HEK293 (cell line): ENCODE measurements at regions not wholly inside any gene's neighbourhood (a gene's known extent, or its start where the extent isn't known, plus 50 kb on each side); places are given as distances from the start of the nearest gene placed in this dataset.
A peak's percentile ranks its signal among the peaks of the same experiment; 100 is the strongest.

ENCODE experiments used
- CTCF ChIA-PET: fragments of 350-600 bp; formaldehyde crosslinking; extraction: SDS; loops from one replicate; lab custom pipeline; 2021; ENCODE audit warnings: antibody characterized with exemption; lab: Yijun Ruan, JAX
- POLR2A ChIA-PET: fragments of 300-600 bp; formaldehyde crosslinking; extraction: SDS; loops from one replicate; lab custom pipeline; 2020; ENCODE audit warnings: antibody characterized with exemption, inconsistent platforms; lab: Yijun Ruan, JAX
- H3K27ac ChIP-seq: fragments of 200-500 bp; sonication (Bioruptor generic); 2 replicates; pipeline ENCODE4 v1.5.1; 2014; ENCODE audit warnings: low read depth, low read length, control low read depth, inconsistent platforms; ENCODE audit errors: extremely low read depth
- H3K36me3 ChIP-seq, 2 experiments: fragments of 200-500 bp in 1 of 2; sonication (Bioruptor generic) in 1 of 2; 1 replicate in 1 of 2; 2 replicates in 1 of 2; pipeline ENCODE4 v1.5.1; 2014 to 2017; ENCODE audit warnings: inconsistent platforms in 2 of 2, low read length in 2 of 2; ENCODE audit not compliant: control insufficient read depth in 2 of 2, insufficient read depth in 1 of 2
- H3K4me1 ChIP-seq: fragments of 200-500 bp; sonication (Bioruptor generic); 2 replicates; pipeline ENCODE4 v1.5.1; 2014; ENCODE audit warnings: mild to moderate bottlenecking, low read length, inconsistent platforms; ENCODE audit not compliant: control insufficient read depth, insufficient read depth
- H3K4me3 ChIP-seq: 2 replicates; pipeline ENCODE4 v1.5.1; 2011; ENCODE audit warnings: low read depth, mild to moderate bottlenecking, control low read depth, low read length, moderate library complexity
- H3K9me3 ChIP-seq: fragments of 200-500 bp; sonication (Bioruptor generic); 2 replicates; pipeline ENCODE4 v1.5.1; 2014; ENCODE audit warnings: low read depth, low read length, inconsistent platforms; ENCODE audit not compliant: control insufficient read depth, insufficient read depth
- GLI4 ChIP-seq: fragments of 450-650 bp; formaldehyde crosslinking; IDR thresholded peaks from 2 replicates; pipeline ENCODE4 v1.5.1; 2016; ENCODE audit warnings: missing biosample characterization, missing genetic modification characterization
- KLF7 ChIP-seq: fragments of 450-650 bp; formaldehyde crosslinking; IDR thresholded peaks from 2 replicates; pipeline ENCODE4 v1.5.1; 2016; ENCODE audit warnings: missing biosample characterization, missing genetic modification characterization, borderline replicate concordance
- KLF9 ChIP-seq: fragments of 450-650 bp; formaldehyde crosslinking; IDR thresholded peaks from 2 replicates; pipeline ENCODE4 v1.5.1; 2016; ENCODE audit warnings: missing biosample characterization, missing genetic modification characterization, low read depth
- SCRT2 ChIP-seq: fragments of 450-650 bp; formaldehyde crosslinking; IDR thresholded peaks from 2 replicates; pipeline ENCODE4 v1.5.1; 2016; ENCODE audit warnings: missing biosample characterization, missing genetic modification characterization
- SETDB1 ChIP-seq: IDR thresholded peaks from one replicate; pipeline ENCODE4 v1.6.1; 2017; ENCODE audit warnings: mild to moderate bottlenecking, low read length, moderate library complexity, mixed read lengths; ENCODE audit not compliant: insufficient read length
- TCF7L2 ChIP-seq: IDR thresholded peaks from 2 replicates; pipeline ENCODE4 v1.6.1; 2011; ENCODE audit warnings: low read depth, mild to moderate bottlenecking, inconsistent platforms, low read length, moderate library complexity, borderline replicate concordance
- YY2 ChIP-seq: fragments of 450-650 bp; formaldehyde crosslinking; IDR thresholded peaks from 2 replicates; pipeline ENCODE4 v1.5.1; 2016; ENCODE audit warnings: missing biosample characterization, missing genetic modification characterization
- ZFHX2 ChIP-seq: fragments of 450-650 bp; formaldehyde crosslinking; conservative IDR thresholded peaks from 2 replicates; pipeline ENCODE4 v1.5.1; 2016; ENCODE audit warnings: missing biosample characterization, missing genetic modification characterization
- ZNF140 ChIP-seq: fragments of 450-650 bp; formaldehyde crosslinking; IDR thresholded peaks from 2 replicates; pipeline ENCODE4 v1.5.1; 2016; ENCODE audit warnings: missing biosample characterization, missing genetic modification characterization
- ZNF19 ChIP-seq: fragments of 450-650 bp; formaldehyde crosslinking; IDR thresholded peaks from 2 replicates; pipeline ENCODE4; 2016; ENCODE audit warnings: missing biosample characterization, missing genetic modification characterization, low read depth
- ZNF23 ChIP-seq: fragments of 450-650 bp; formaldehyde crosslinking; IDR thresholded peaks from 2 replicates; pipeline ENCODE4 v1.5.1; 2016; ENCODE audit warnings: missing biosample characterization, missing genetic modification characterization, borderline replicate concordance
- ZNF239 ChIP-seq: fragments of 450-650 bp; formaldehyde crosslinking; IDR thresholded peaks from 2 replicates; pipeline ENCODE4 v1.5.1; 2016; ENCODE audit warnings: missing biosample characterization, missing genetic modification characterization
- ZNF354C ChIP-seq: fragments of 450-650 bp; formaldehyde crosslinking; IDR thresholded peaks from 2 replicates; pipeline ENCODE4 v1.5.1; 2016; ENCODE audit warnings: missing biosample characterization, missing genetic modification characterization, low read depth, borderline replicate concordance
- ZNF571 ChIP-seq: fragments of 450-650 bp; formaldehyde crosslinking; IDR thresholded peaks from 2 replicates; pipeline ENCODE4 v1.5.0; 2017; ENCODE audit warnings: missing biosample characterization, missing genetic modification characterization
- ZNF596 ChIP-seq: fragments of 450-650 bp; IDR thresholded peaks from 2 replicates; pipeline ENCODE4 v1.5.0; 2018; ENCODE audit warnings: missing biosample characterization, mild to moderate bottlenecking, missing genetic modification characterization, moderate library complexity
- ZNF624 ChIP-seq: fragments of 450-650 bp; formaldehyde crosslinking; IDR thresholded peaks from 2 replicates; pipeline ENCODE4 v1.5.1; 2017; ENCODE audit warnings: missing biosample characterization, missing genetic modification characterization
- ZNF658 ChIP-seq: fragments of 450-650 bp; formaldehyde crosslinking; IDR thresholded peaks from 2 replicates; pipeline ENCODE4; 2016; ENCODE audit warnings: missing biosample characterization, missing genetic modification characterization
- ZNF677 ChIP-seq: fragments of 450-650 bp; IDR thresholded peaks from 2 replicates; pipeline ENCODE4 v1.5.0; 2018; ENCODE audit warnings: missing biosample characterization, mild to moderate bottlenecking, missing genetic modification characterization, moderate library complexity
- ZNF707 ChIP-seq: fragments of 450-650 bp; formaldehyde crosslinking; IDR thresholded peaks from 2 replicates; pipeline ENCODE4 v1.5.1; 2016; ENCODE audit warnings: missing biosample characterization, missing genetic modification characterization
- ZNF777 ChIP-seq: fragments of 450-650 bp; formaldehyde crosslinking; IDR thresholded peaks from 2 replicates; pipeline ENCODE4 v1.5.1; 2017; ENCODE audit warnings: missing biosample characterization, missing genetic modification characterization, borderline replicate concordance
- ZNF785 ChIP-seq: fragments of 450-650 bp; formaldehyde crosslinking; IDR thresholded peaks from 2 replicates; pipeline ENCODE4 v1.5.1; 2016; ENCODE audit warnings: missing biosample characterization, missing genetic modification characterization
- TF ChIP-seq, protein P1 (sequence below): fragments of 450-650 bp; formaldehyde crosslinking; IDR thresholded peaks from 2 replicates; pipeline ENCODE4 v1.5.1; 2016; ENCODE audit warnings: missing biosample characterization, missing genetic modification characterization
- TF ChIP-seq, protein P2 (sequence below): sonication (generic); formaldehyde crosslinking; IDR thresholded peaks from 2 replicates; pipeline ENCODE4 v1.8.1; 2022; ENCODE audit warnings: mild to moderate bottlenecking, moderate library complexity, missing genetic modification reagents
- TF ChIP-seq, protein P3 (sequence below): fragments of 450-650 bp; formaldehyde crosslinking; IDR thresholded peaks from 2 replicates; pipeline ENCODE4 v1.5.1; 2017; ENCODE audit warnings: missing biosample characterization, missing genetic modification characterization
- TF ChIP-seq, protein P4 (sequence below): fragments of 450-650 bp; formaldehyde crosslinking; IDR thresholded peaks from 2 replicates; pipeline ENCODE4 v1.5.1; 2016; ENCODE audit warnings: missing biosample characterization, missing genetic modification characterization

DNA sequence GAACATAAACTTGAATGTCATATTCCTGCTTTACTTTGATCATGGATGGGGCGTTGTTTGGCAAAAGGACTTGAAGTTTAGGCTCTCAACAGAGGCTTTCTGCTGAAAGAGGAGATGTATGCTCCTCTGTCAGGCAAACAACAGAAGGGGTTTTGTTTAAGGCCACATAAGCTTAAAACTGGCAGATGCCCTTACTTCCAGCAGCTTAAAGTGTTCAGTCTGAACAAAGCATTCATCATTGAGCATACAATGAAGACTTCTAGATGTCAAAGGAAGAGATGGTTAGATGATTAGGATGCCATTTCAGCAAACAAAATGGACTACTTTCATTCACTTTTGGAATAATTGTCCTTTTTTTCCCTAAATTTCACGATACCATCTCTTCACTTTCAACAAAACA is 484.5 kb downstream of the SLITRK6 start (continued):
- TF ChIP-seq ZNF23 = no peak
- TF ChIP-seq ZNF777 (tag by site-specific recombination) = no peak

DNA sequence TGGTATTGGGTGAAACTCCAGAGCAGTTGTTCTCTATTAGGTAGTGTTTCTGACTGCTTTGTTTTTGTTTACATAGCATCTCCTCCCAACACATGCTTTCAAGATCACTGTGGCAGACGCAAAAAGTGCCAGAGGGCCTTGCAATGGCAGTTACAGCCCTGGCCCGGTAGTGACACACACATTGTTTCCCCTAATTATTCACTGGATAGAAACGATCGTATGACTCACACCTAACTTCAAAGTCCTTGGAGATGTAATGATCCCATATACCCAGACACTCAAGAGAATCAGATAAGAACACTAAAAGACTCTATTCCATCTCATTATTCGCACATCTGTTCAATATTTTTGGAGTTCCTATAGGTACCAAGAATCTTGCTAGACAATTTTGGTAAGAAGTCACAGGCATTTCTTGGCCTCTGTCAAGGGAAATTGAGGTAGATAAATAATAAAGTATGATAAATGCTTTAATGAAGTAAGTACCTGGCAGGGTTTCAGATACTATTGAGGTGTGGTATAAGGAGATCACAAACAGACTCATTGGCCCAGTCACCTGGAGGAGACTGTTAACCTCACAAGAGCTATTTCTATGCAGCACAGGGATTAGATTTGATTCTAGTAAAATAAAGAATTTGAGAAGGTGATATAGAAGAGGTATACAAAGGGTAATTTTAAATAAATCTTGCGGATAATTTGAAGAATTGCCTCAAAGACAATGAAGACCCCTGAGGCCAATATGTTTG is 485.3 kb downstream of the SLITRK6 start:
- CTCF ChIA-PET = no interaction called here
- TF ChIP-seq ZNF785 (tag by site-specific recombination) = no peak
- no peak for TF ChIP-seq ZNF571 (tag by site-specific recombination)
- TF ChIP-seq SETDB1 = peak; percentile 25
- TF ChIP-seq ZFHX2 (tag by site-specific recombination) = no peak
- TF ChIP-seq ZNF596 (tag by site-specific recombination) = no peak
- TF ChIP-seq TCF7L2 = peak; percentile 85
- no peak for TF ChIP-seq ZNF677 (tag by site-specific recombination)
- TF ChIP-seq KLF9 (tag by site-specific recombination) = no peak
- TF ChIP-seq ZNF239 (tag by site-specific recombination) = no peak
- no peak for TF ChIP-seq SCRT2
- Histone ChIP-seq H3K36me3 (no peaks in the 10 kb centered on the region), H3K27ac (no peak overlapping the region), H3K4me1 (no peaks in the 10 kb centered on the region), H3K9me3 (no peaks in the 10 kb centered on the region), H3K4me3 (no peak overlapping the region)
- POLR2A ChIA-PET = no interaction called here

DNA sequence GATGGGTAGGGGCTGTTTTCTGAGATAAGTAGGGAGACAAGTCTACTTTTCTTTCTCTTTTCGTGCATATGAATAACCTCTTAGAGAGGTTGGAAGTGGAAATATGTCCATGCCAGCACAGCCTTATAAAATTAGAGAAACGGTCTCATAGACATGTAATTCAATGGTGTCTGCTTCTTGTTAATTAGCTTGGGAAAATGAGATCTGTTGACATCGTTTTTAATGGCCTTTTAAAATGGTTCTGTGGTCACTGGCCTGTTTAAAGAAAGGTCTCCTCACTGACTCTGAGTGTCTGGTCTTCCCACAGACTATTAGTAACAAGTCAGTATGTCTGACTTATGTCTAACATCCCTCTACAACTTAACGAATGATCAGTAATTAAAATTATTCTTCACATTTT is 487.1 kb downstream of the SLITRK6 start:
- Histone ChIP-seq H3K9me3 (no peaks in the 10 kb centered on the region), H3K4me3 (no peak overlapping the region), H3K27ac (no peak overlapping the region)
- TF ChIP-seq ZNF658 (tag by site-specific recombination) = no peak
- TF ChIP-seq GLI4 (tag by site-specific recombination) = no peak
- no peak for TF ChIP-seq ZNF19 (tag by site-specific recombination)
- no peak for TF ChIP-seq ZNF624 (tag by site-specific recombination)
- TF ChIP-seq, protein P1, sequence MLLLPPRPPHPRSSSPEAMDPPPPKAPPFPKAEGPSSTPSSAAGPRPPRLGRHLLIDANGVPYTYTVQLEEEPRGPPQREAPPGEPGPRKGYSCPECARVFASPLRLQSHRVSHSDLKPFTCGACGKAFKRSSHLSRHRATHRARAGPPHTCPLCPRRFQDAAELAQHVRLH (tag by site-specific recombination) = no peak
- no peak for TF ChIP-seq ZNF707
- TF ChIP-seq, protein P2, sequence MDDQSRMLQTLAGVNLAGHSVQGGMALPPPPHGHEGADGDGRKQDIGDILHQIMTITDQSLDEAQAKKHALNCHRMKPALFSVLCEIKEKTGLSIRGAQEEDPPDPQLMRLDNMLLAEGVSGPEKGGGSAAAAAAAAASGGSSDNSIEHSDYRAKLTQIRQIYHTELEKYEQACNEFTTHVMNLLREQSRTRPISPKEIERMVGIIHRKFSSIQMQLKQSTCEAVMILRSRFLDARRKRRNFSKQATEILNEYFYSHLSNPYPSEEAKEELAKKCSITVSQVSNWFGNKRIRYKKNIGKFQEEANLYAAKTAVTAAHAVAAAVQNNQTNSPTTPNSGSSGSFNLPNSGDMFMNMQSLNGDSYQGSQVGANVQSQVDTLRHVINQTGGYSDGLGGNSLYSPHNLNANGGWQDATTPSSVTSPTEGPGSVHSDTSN (CRISPR knock-in tag) = no peak
- no peak for TF ChIP-seq KLF7 (tag by site-specific recombination)
- TF ChIP-seq, protein P3, sequence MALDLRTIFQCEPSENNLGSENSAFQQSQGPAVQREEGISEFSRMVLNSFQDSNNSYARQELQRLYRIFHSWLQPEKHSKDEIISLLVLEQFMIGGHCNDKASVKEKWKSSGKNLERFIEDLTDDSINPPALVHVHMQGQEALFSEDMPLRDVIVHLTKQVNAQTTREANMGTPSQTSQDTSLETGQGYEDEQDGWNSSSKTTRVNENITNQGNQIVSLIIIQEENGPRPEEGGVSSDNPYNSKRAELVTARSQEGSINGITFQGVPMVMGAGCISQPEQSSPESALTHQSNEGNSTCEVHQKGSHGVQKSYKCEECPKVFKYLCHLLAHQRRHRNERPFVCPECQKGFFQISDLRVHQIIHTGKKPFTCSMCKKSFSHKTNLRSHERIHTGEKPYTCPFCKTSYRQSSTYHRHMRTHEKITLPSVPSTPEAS = no peak
- TF ChIP-seq ZNF354C (tag by site-specific recombination) = no peak
- TF ChIP-seq ZNF140 (tag by site-specific recombination) = no peak
- TF ChIP-seq YY2 (tag by site-specific recombination) = no peak
- TF ChIP-seq, protein P4, sequence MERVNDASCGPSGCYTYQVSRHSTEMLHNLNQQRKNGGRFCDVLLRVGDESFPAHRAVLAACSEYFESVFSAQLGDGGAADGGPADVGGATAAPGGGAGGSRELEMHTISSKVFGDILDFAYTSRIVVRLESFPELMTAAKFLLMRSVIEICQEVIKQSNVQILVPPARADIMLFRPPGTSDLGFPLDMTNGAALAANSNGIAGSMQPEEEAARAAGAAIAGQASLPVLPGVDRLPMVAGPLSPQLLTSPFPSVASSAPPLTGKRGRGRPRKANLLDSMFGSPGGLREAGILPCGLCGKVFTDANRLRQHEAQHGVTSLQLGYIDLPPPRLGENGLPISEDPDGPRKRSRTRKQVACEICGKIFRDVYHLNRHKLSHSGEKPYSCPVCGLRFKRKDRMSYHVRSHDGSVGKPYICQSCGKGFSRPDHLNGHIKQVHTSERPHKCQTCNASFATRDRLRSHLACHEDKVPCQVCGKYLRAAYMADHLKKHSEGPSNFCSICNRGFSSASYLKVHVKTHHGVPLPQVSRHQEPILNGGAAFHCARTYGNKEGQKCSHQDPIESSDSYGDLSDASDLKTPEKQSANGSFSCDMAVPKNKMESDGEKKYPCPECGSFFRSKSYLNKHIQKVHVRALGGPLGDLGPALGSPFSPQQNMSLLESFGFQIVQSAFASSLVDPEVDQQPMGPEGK = no peak
- TF ChIP-seq, all 188 proteins: peak for 0
- ChIA-PET CTCF (no interaction called here), POLR2A (no interaction called here)
- Histone ChIP-seq H3K4me1 (no peaks in the 10 kb centered on the region), H3K36me3 (no peaks in the 10 kb centered on the region)
